HCT116 (cell line): ENCODE measurements at regions not wholly inside any gene's neighbourhood (a gene's known extent, or its start where the extent isn't known, plus 50 kb on each side); places are given as distances from the start of the nearest gene placed in this dataset.

ENCODE experiments used
- EGR1 ChIP-seq: IDR thresholded peaks from 2 replicates; pipeline ENCODE4 v1.6.1; 2012; ENCODE audit warnings: low read depth
- EZH2 ChIP-seq: fragments of 200-600 bp; sonication (generic); IDR thresholded peaks from 2 replicates; pipeline ENCODE4 v1.6.1; 2017; ENCODE audit warnings: antibody characterized with exemption, mixed run types
- EZH2phosphoT487 ChIP-seq: fragments of 200-600 bp; IDR thresholded peaks from 2 replicates; pipeline ENCODE4 v1.6.1; 2018; ENCODE audit warnings: antibody characterized with exemption, borderline replicate concordance
- JUND ChIP-seq: IDR thresholded peaks from 2 replicates; pipeline ENCODE4 v1.6.1; 2012
- POLR2AphosphoS5 ChIP-seq: IDR thresholded peaks from 2 replicates; pipeline ENCODE4 v1.6.1; 2011; ENCODE audit warnings: mild to moderate bottlenecking, low read depth, low read length, moderate library complexity
- TF ChIP-seq, protein P1 (sequence below), 3 experiments: fragments of 200-600 bp in 1 of 3; sonication (generic) in 1 of 3; IDR thresholded peaks in 2 of 3; conservative IDR thresholded peaks in 1 of 3; 2 replicates each; pipeline ENCODE4 v1.5.1; 2012 to 2017; ENCODE audit warnings: low read depth in 2 of 3, low read length in 2 of 3, antibody characterized with exemption in 1 of 3, borderline replicate concordance in 1 of 3, control low read depth in 1 of 3, mild to moderate bottlenecking in 1 of 3, mixed read lengths in 1 of 3, mixed run types in 1 of 3, moderate library complexity in 1 of 3; ENCODE audit not compliant: insufficient read depth in 1 of 3
- TF ChIP-seq, protein P2 (sequence below): IDR thresholded peaks from 2 replicates; pipeline ENCODE4 v1.6.1; 2012; ENCODE audit warnings: low read depth

DNA sequence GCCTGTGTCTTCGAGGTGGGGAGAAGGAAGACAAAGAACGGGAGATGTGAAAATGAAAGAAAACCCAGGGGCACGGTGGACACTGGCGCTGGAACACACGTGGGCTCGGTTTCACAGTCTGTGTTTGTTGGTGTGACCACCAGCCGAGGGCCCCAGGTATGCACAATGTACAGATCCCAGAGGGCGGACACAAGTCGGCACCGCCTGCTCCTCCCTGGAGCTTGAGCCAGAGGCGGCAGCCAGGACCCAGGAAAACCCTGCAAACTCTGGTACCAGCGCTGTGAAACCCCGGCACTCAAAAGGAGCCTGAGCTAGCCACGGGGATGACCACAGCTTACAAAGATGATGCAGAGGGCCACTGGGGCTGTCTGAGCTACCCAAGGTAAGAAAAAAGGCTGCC is 105.0 kb downstream of the SHANK2 start:
- TF ChIP-seq EGR1 (no peak), JUND (no peak), EZH2phosphoT487 (no peak), EZH2 (no peak), POLR2AphosphoS5 (no peak)
- TF ChIP-seq, protein P1, sequence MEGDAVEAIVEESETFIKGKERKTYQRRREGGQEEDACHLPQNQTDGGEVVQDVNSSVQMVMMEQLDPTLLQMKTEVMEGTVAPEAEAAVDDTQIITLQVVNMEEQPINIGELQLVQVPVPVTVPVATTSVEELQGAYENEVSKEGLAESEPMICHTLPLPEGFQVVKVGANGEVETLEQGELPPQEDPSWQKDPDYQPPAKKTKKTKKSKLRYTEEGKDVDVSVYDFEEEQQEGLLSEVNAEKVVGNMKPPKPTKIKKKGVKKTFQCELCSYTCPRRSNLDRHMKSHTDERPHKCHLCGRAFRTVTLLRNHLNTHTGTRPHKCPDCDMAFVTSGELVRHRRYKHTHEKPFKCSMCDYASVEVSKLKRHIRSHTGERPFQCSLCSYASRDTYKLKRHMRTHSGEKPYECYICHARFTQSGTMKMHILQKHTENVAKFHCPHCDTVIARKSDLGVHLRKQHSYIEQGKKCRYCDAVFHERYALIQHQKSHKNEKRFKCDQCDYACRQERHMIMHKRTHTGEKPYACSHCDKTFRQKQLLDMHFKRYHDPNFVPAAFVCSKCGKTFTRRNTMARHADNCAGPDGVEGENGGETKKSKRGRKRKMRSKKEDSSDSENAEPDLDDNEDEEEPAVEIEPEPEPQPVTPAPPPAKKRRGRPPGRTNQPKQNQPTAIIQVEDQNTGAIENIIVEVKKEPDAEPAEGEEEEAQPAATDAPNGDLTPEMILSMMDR (IDR thresholded peaks at IDR 0.05 in 2 of 3, conservative IDR thresholded peaks at IDR 0.05 in 1 of 3; ENCODE audit: borderline replicate concordance in 1 of 3, insufficient read depth in 1 of 3, low read depth in 2 of 3, low read length in 2 of 3): no peak
- TF ChIP-seq, protein P2, sequence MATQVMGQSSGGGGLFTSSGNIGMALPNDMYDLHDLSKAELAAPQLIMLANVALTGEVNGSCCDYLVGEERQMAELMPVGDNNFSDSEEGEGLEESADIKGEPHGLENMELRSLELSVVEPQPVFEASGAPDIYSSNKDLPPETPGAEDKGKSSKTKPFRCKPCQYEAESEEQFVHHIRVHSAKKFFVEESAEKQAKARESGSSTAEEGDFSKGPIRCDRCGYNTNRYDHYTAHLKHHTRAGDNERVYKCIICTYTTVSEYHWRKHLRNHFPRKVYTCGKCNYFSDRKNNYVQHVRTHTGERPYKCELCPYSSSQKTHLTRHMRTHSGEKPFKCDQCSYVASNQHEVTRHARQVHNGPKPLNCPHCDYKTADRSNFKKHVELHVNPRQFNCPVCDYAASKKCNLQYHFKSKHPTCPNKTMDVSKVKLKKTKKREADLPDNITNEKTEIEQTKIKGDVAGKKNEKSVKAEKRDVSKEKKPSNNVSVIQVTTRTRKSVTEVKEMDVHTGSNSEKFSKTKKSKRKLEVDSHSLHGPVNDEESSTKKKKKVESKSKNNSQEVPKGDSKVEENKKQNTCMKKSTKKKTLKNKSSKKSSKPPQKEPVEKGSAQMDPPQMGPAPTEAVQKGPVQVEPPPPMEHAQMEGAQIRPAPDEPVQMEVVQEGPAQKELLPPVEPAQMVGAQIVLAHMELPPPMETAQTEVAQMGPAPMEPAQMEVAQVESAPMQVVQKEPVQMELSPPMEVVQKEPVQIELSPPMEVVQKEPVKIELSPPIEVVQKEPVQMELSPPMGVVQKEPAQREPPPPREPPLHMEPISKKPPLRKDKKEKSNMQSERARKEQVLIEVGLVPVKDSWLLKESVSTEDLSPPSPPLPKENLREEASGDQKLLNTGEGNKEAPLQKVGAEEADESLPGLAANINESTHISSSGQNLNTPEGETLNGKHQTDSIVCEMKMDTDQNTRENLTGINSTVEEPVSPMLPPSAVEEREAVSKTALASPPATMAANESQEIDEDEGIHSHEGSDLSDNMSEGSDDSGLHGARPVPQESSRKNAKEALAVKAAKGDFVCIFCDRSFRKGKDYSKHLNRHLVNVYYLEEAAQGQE: no peak
